Heart left ventricle (tissue), 16 donors: ENCODE measurements at regions not wholly inside any gene's neighbourhood (a gene's known extent, or its start where the extent isn't known, plus 50 kb on each side); places are given as distances from the start of the nearest gene placed in this dataset.

Source experiments
- ATAC-seq, 4 donors: fragments of 200-7000 bp; cut with Tn5 transposase; one replicate each; pipeline ENCODE4 v1.9.1; 2020 to 2022; ENCODE audit warnings: moderate library complexity in 4 of 4, mild to moderate bottlenecking in 3 of 4, moderate number of reproducible peaks in 1 of 4
- DNase-seq, 5 donors: peaks; one replicate each; pipeline ENCODE4 v3.0.0-alpha.2; 2020
- H3K27ac ChIP-seq, 12 donors: fragments of 200-600 bp; sonication (generic) in 4 of 12; one replicate each; pipeline versions ENCODE4 v1.5.0 to v1.8.0; 2016 to 2022; ENCODE audit warnings: mild to moderate bottlenecking in 2 of 12
- H3K27me3 ChIP-seq, 9 donors: fragments of 200-600 bp; sonication (generic) in 2 of 9; one replicate each; pipeline versions ENCODE4 v1.5.1 to v1.8.0; 2016 to 2022; ENCODE audit warnings: mild to moderate bottlenecking in 3 of 9
- H3K36me3 ChIP-seq, 9 donors: fragments of 200-600 bp; sonication (generic) in 2 of 9; one replicate each; pipeline versions ENCODE4 v1.5.0 to v1.8.0; 2018 to 2022; ENCODE audit warnings: mild to moderate bottlenecking in 2 of 9
- H3K4me1 ChIP-seq, 12 donors: fragments of 200-600 bp; sonication (generic) in 4 of 12; one replicate each; pipeline versions ENCODE4 v1.5.0 to v1.8.0; 2016 to 2022; ENCODE audit warnings: mild to moderate bottlenecking in 3 of 12
- H3K4me3 ChIP-seq, 12 donors: fragments of 200-600 bp; sonication (generic) in 4 of 12; one replicate each; pipeline versions ENCODE4 v1.5.0 to v1.8.0; 2017 to 2022; ENCODE audit warnings: mild to moderate bottlenecking in 9 of 12, moderate library complexity in 4 of 12
- H3K9me3 ChIP-seq, 12 donors: fragments of 200-600 bp; sonication (generic) in 4 of 12; one replicate each; pipeline versions ENCODE4 v1.5.0 to v1.8.0; 2016 to 2022; ENCODE audit warnings: mild to moderate bottlenecking in 1 of 12
- POLR2A ChIP-seq, 2 donors: fragments of 450-650 bp; IDR thresholded peaks; one replicate each; pipeline ENCODE4 v1.6.1; 2017; ENCODE audit warnings: antibody characterized with exemption in 2 of 2, mild to moderate bottlenecking in 2 of 2, moderate library complexity in 2 of 2
- WGBS, 4 donors: extraction: QIAGEN DNeasy Blood & Tissue Kit in 2 of 4; methylation state at CpG; one replicate each; pipeline versions ENCODE4 v1.1.5 to v1.1.7; 2013 to 2018; 5-methylcytosine and 5-hydroxymethylcytosine counted together
- intact Hi-C, 10 donors: fragments of 100-400 bp; cut with DNase I; formaldehyde crosslinking; loops; one replicate each; pipeline versions ENCODE4 v1.11.1 to v1.14.2; 2022
- TF ChIP-seq, protein P1 (sequence below), 12 donors: fragments of 200-600 bp; sonication (generic) in 4 of 12; IDR thresholded peaks; one replicate each; pipeline versions ENCODE4 v1.5.0 to v1.8.0; 2018 to 2022; ENCODE audit warnings: antibody characterized with exemption in 12 of 12, mild to moderate bottlenecking in 5 of 12
- donor health status: ischemic (EF 13 %, LVEDD 7.1; RV severe dilation, severe dysfunction).
- donor health status: healthy with polysubstance abuse.
- donor health status: DM: no; HTN: yes; CAD: no.
- donor health status: DM: no; HTN: no; CAD: no.
- donor health status: ischemic (EF 25% LVEDD 6.9; RV normal size, moderate dysfunction).
- donor health status: ischemic (EF 25% LVEDD 5.7; RV mildly dilated, moderate dysfunction).
- donor health status: healthy.
- donor health status: DM: yes; HTN: yes; CAD: no.
- donor health status: ischemic (EF 35%, LVEDD 5.7; RV mildly dilated, moderate dysfunction).
- donor health status: nonischemic (EF 11% LVEDD 7.7; RV severe dilation, severe dysfunction).
- donor health status: DM: yes; HTN: yes; CAD: no.
- donor health status: PGD.
- donor health status: ischemic (EF 29% LVEDD 5.4; RV normal size, mild dysfunction).
- donor health status: nonischemic (EF 23%, LVEDD 6.1; RV moderate dilation, normal function).

DNA sequence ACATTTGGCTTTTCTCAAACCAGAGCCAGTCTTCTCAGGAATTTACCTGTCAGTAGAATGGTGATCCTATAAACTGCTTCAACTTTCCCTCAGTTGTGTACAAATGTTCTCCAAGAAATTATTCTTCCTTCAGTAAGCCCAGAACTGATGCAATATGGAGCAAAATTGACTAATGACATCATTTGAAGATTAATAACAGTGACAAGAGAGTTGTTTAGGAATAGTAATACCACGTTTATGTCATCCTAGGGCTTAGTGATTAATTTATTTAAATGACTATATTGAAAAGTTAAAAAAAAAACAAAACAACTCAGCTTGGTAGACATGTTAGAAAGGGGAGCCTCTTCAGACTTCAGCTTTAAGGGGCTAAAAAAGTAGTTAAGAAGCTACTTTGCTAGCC lies 933.2 kb downstream of the GATA3 start:
- no peaks in the 10 kb centered on the region for H3K36me3 ChIP-seq
- no peak overlapping the region for H3K4me3 ChIP-seq
- intact Hi-C loops = no loop called here
- WGBS, 4 donors = 15 to 33% (median 17%) methylated on average over 1 of the region's 1 CpG
- DNase-seq (no peak), ATAC-seq (no peak)
- TF ChIP-seq, protein P1, sequence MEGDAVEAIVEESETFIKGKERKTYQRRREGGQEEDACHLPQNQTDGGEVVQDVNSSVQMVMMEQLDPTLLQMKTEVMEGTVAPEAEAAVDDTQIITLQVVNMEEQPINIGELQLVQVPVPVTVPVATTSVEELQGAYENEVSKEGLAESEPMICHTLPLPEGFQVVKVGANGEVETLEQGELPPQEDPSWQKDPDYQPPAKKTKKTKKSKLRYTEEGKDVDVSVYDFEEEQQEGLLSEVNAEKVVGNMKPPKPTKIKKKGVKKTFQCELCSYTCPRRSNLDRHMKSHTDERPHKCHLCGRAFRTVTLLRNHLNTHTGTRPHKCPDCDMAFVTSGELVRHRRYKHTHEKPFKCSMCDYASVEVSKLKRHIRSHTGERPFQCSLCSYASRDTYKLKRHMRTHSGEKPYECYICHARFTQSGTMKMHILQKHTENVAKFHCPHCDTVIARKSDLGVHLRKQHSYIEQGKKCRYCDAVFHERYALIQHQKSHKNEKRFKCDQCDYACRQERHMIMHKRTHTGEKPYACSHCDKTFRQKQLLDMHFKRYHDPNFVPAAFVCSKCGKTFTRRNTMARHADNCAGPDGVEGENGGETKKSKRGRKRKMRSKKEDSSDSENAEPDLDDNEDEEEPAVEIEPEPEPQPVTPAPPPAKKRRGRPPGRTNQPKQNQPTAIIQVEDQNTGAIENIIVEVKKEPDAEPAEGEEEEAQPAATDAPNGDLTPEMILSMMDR (IDR thresholded peaks at IDR 0.05) = no peak
- TF ChIP-seq POLR2A (IDR thresholded peaks at IDR 0.05) = no peak
- no peak overlapping the region for H3K27ac ChIP-seq
- H3K27me3 ChIP-seq = no peaks in the 10 kb centered on the region
- no peaks in the 10 kb centered on the region for H3K4me1 ChIP-seq
- H3K9me3 ChIP-seq = peaks cover 0 to 7% (median 0%) of the 10 kb centered on the region in 12 donors

- no peak for TF ChIP-seq POLR2A (IDR thresholded peaks at IDR 0.05)
- TF ChIP-seq, protein P1 (IDR thresholded peaks at IDR 0.05) = no peak
- DNase-seq (no peak), ATAC-seq (no peak)
- WGBS, 4 donors = 55 to 70% (median 65%) methylated on average over 3 of the region's 3 CpGs
- Histone ChIP-seq H3K27me3 (no peaks in the 10 kb centered on the region), H3K27ac (no peak overlapping the region), H3K9me3 (no peaks in the 10 kb centered on the region), H3K4me3 (no peak overlapping the region), H3K4me1 (no peaks in the 10 kb centered on the region), H3K36me3 (no peaks in the 10 kb centered on the region)
- intact Hi-C loops = no loop called here
These were observed 935.9 kb downstream of the GATA3 start for GRCh38 chr10:8990280-8990987.

GRCh38 chr10:8992009-8992408 lies 937.5 kb downstream of the GATA3 start:
- ATAC-seq (no peak), DNase-seq (no peak)
- Histone ChIP-seq H3K9me3 (no peaks in the 10 kb centered on the region), H3K27ac (no peak overlapping the region), H3K36me3 (no peaks in the 10 kb centered on the region), H3K27me3 (no peaks in the 10 kb centered on the region), H3K4me3 (no peak overlapping the region), H3K4me1 (no peaks in the 10 kb centered on the region)
- WGBS, 4 donors = 77 to 81% (median 78%) methylated on average over 1 of the region's 1 CpG
- TF ChIP-seq, protein P1 (IDR thresholded peaks at IDR 0.05) = no peak
- TF ChIP-seq POLR2A (IDR thresholded peaks at IDR 0.05) = no peak
- intact Hi-C loops = no loop called here

- Histone ChIP-seq H3K4me3 (no peak overlapping the region), H3K4me1 (no peaks in the 10 kb centered on the region), H3K9me3 (no peaks in the 10 kb centered on the region), H3K27ac (no peak overlapping the region), H3K27me3 (no peaks in the 10 kb centered on the region), H3K36me3 (no peaks in the 10 kb centered on the region)
- no peak for ATAC-seq
- TF ChIP-seq, protein P1 (IDR thresholded peaks at IDR 0.05) = no peak
- TF ChIP-seq POLR2A (IDR thresholded peaks at IDR 0.05) = no peak
- intact Hi-C loops = no loop called here
- WGBS, 4 donors = 74 to 81% (median 81%) methylated on average over 8 of the region's 8 CpGs
- DNase-seq = no peak
These were observed 939.4 kb downstream of the GATA3 start for GRCh38 chr10:8993864-8994263.
